ENCODE measurements at regions not wholly inside any gene's neighbourhood (a gene's known extent, or its start where the extent isn't known, plus 50 kb on each side); places are given as distances from the start of the nearest gene placed in this dataset.
"Not testable (repeated sequence)": the region's sequence is repeated elsewhere in the genome, so short reads cannot be mapped to it uniquely, and the experiment has no call there.

GRCh38 chr5:53303105-53303504, 177.3 kb upstream of the FST start:
- Histone ChIP-seq H3K36me3 (ENCODE audit: control insufficient read depth in 2 of 2, extremely low read depth in 1 of 2, insufficient read depth in 2 of 2, low read length in 2 of 2) (no peaks in the 10 kb centered on the region), H4K20me1 (ENCODE audit: control insufficient read depth, extremely low read depth, insufficient read depth, low read length) (no peaks in the 10 kb centered on the region), H2AFZ (ENCODE audit: control insufficient read depth, low read length) (no peak overlapping the region), H3K9me1 (ENCODE audit: control insufficient read depth, extremely low read depth, insufficient read depth, low read length) (no peaks in the 10 kb centered on the region), H3K9me3 (ENCODE audit: control insufficient read depth, low read depth, low read length) (peaks cover 6% of the 10 kb centered on the region), H3K27ac (ENCODE audit: control insufficient read depth, insufficient read depth, low read length) (peak overlapping the region; percentile 74), H3K4me2 (ENCODE audit: control insufficient read depth, extremely low read depth, insufficient read depth, low read depth, low read length) (no peak overlapping the region), H3K27me3 (ENCODE audit: control insufficient read depth, extremely low read depth, insufficient read depth, low read length) (no peaks in the 10 kb centered on the region), H3K4me1 (ENCODE audit: control insufficient read depth, extremely low read depth, insufficient read depth, low read length) (peaks cover 14% of the 10 kb centered on the region), H3K9ac (ENCODE audit: control insufficient read depth, extremely low read depth, insufficient read depth, low read length) (no peak overlapping the region), H3K4me3 (ENCODE audit: control insufficient read depth in 2 of 3, extremely low read depth in 1 of 3, insufficient read depth in 2 of 3, low read depth in 1 of 3, low read length in 3 of 3) (no peak overlapping the region), H3K79me2 (ENCODE audit: control insufficient read depth, insufficient read depth, low read length) (no peaks in the 10 kb centered on the region)
- FAIRE-seq (peak; percentile 92), DNase-seq (ENCODE audit: low read depth, low spot score) (peak; percentile 67)
- TF ChIP-seq EZH2 (IDR thresholded peaks at IDR 0.05; ENCODE audit: low read length) (no peak), CTCF (optimal IDR thresholded peaks at IDR 0.05 in 1 of 3, IDR thresholded peaks at IDR 0.05 in 1 of 3, conservative IDR thresholded peaks at IDR 0.05 in 1 of 3; ENCODE audit: extremely low read depth in 1 of 3, insufficient read depth in 2 of 3, low read length in 3 of 3) (no peak)
- dilution Hi-C loops (cut with MboI; ENCODE audit: extremely low pct_ligation_motif_present, low sequenced_read_pairs): no loop called here

- FAIRE-seq; H3K79me2 ChIP-seq (ENCODE audit: control insufficient read depth, insufficient read depth, low read length); DNase-seq (ENCODE audit: low read depth, low spot score); H4K20me1 ChIP-seq (ENCODE audit: control insufficient read depth, extremely low read depth, insufficient read depth, low read length); H3K36me3 ChIP-seq (ENCODE audit: control insufficient read depth in 2 of 2, extremely low read depth in 1 of 2, insufficient read depth in 2 of 2, low read length in 2 of 2); H3K9me3 ChIP-seq (ENCODE audit: control insufficient read depth, low read depth, low read length); H3K9ac ChIP-seq (ENCODE audit: control insufficient read depth, extremely low read depth, insufficient read depth, low read length); dilution Hi-C loops (cut with MboI; ENCODE audit: extremely low pct_ligation_motif_present, low sequenced_read_pairs); H3K4me2 ChIP-seq (ENCODE audit: control insufficient read depth, extremely low read depth, insufficient read depth, low read depth, low read length); H3K4me3 ChIP-seq (ENCODE audit: control insufficient read depth in 2 of 3, extremely low read depth in 1 of 3, insufficient read depth in 2 of 3, low read depth in 1 of 3, low read length in 3 of 3); H3K27ac ChIP-seq (ENCODE audit: control insufficient read depth, insufficient read depth, low read length); H2AFZ ChIP-seq (ENCODE audit: control insufficient read depth, low read length); H3K27me3 ChIP-seq (ENCODE audit: control insufficient read depth, extremely low read depth, insufficient read depth, low read length); H3K9me1 ChIP-seq (ENCODE audit: control insufficient read depth, extremely low read depth, insufficient read depth, low read length): not testable (repeated sequence)
- peaks cover 14% of the 10 kb centered on the region for H3K4me1 ChIP-seq (ENCODE audit: control insufficient read depth, extremely low read depth, insufficient read depth, low read length)
Observed at GRCh38 chr5:53305316-53305715, 175.1 kb upstream of the FST start.

GRCh38 chr5:53309653-53310052, 170.8 kb upstream of the FST start:
- Histone ChIP-seq H3K27ac (ENCODE audit: control insufficient read depth, insufficient read depth, low read length) (no peak overlapping the region), H2AFZ (ENCODE audit: control insufficient read depth, low read length) (no peak overlapping the region), H3K4me3 (ENCODE audit: control insufficient read depth in 2 of 3, extremely low read depth in 1 of 3, insufficient read depth in 2 of 3, low read depth in 1 of 3, low read length in 3 of 3) (no peak overlapping the region), H3K9me3 (ENCODE audit: control insufficient read depth, low read depth, low read length) (peaks cover 6% of the 10 kb centered on the region), H3K27me3 (ENCODE audit: control insufficient read depth, extremely low read depth, insufficient read depth, low read length) (no peaks in the 10 kb centered on the region), H3K9ac (ENCODE audit: control insufficient read depth, extremely low read depth, insufficient read depth, low read length) (no peak overlapping the region), H4K20me1 (ENCODE audit: control insufficient read depth, extremely low read depth, insufficient read depth, low read length) (no peaks in the 10 kb centered on the region), H3K4me2 (ENCODE audit: control insufficient read depth, extremely low read depth, insufficient read depth, low read depth, low read length) (no peak overlapping the region), H3K36me3 (ENCODE audit: control insufficient read depth in 2 of 2, extremely low read depth in 1 of 2, insufficient read depth in 2 of 2, low read length in 2 of 2) (no peaks in the 10 kb centered on the region), H3K79me2 (ENCODE audit: control insufficient read depth, insufficient read depth, low read length) (no peaks in the 10 kb centered on the region), H3K9me1 (ENCODE audit: control insufficient read depth, extremely low read depth, insufficient read depth, low read length) (no peaks in the 10 kb centered on the region), H3K4me1 (ENCODE audit: control insufficient read depth, extremely low read depth, insufficient read depth, low read length) (no peaks in the 10 kb centered on the region)
- TF ChIP-seq CTCF (optimal IDR thresholded peaks at IDR 0.05 in 1 of 3, IDR thresholded peaks at IDR 0.05 in 1 of 3, conservative IDR thresholded peaks at IDR 0.05 in 1 of 3; ENCODE audit: extremely low read depth in 1 of 3, insufficient read depth in 2 of 3, low read length in 3 of 3) (no peak), EZH2 (IDR thresholded peaks at IDR 0.05; ENCODE audit: low read length) (no peak)
- no peak for FAIRE-seq
- dilution Hi-C loops (cut with MboI; ENCODE audit: extremely low pct_ligation_motif_present, low sequenced_read_pairs): no loop called here
- no peak for DNase-seq (ENCODE audit: low read depth, low spot score)

All from keratinocyte (primary cell).